ENCODE measurements at regions not wholly inside any gene's neighbourhood (a gene's known extent, or its start where the extent isn't known, plus 50 kb on each side); places are given as distances from the start of the nearest gene placed in this dataset.

- no peak for DNase-seq
These were observed 828.3 kb upstream of the MIR17HG start for GRCh38 chr13:90519157-90519556.

- DNase-seq, result no peak
These were observed 820.8 kb upstream of the MIR17HG start for GRCh38 chr13:90526711-90527110.

- DNase-seq, result no peak
These were observed 815.7 kb upstream of the MIR17HG start for GRCh38 chr13:90531744-90532143.

- no peak for DNase-seq
These were observed 814.5 kb upstream of the MIR17HG start for GRCh38 chr13:90532861-90533492.

DNA sequence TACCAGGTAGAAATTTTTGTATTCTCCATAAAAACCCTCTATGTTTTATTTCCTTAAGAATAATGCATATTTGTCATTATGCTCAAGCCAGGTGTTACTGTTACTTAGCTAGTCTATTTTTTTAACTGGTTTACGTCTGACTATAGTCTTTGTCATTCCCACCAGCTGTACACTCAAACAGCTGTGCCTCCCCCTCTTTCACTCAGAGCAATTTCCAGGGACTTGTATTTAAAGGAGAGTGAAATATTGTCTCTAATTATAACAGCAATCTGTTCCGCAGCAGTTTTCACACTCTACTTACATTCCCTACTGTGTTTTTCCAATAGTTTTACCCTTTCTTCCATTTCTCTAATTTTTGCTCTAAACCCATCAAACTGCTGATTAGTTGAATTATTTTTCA lies 813.6 kb upstream of the MIR17HG start:
- no peak for DNase-seq

DNA sequence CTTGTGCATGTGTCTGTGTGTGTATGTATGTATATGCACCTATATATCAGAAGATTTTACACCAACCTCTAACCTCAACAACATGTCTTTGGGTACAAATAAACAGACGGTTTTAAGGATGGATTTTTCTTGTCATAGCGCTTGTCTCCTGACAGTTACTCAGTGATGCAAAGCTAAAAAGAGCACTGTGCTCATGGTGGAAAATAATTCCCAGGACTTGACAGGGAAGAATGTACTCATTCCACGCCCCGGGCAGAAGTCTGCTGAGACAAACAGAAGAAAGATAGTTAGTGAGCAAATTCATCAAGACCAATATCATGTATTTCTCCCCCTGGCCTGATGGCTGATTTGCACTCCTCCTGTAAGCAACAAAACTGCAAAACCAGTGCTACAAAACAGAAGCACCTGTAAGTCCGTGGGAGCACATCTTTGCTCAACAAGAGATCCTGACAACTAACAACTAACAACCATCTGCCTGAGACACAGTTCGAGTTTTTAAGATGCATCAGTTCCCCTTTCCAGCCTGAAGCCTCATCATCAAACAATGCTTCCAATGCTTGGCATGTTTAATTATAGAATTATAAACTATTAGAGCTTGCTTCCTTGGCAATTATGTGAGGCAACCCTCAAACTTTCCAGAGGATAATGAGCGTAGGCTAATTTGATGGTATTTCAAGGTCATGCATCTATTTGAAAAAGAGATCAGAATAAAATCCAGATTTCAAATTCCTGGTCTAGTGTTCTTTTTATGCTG lies 812.7 kb upstream of the MIR17HG start:
- DNase-seq, result no peak

DNA sequence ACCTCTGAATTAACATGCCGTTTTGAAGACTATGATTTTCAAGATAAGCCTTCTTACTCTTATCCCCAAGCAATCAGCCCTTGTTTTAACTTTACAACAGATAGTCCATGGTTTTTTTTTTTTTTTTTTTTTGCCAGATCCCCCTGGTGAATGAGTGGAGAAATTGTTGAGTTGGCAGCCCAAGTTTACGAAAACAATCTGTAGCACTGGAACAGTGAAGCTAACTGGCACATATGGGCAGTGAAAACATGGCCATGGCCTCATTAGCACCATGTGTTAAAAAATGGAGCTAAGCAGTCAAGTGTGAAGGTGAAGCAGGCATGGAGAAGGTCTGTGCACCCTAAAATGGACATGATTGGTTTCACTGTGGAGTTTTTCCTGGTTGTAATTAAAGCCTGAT lies 812.1 kb upstream of the MIR17HG start:
- no peak for DNase-seq

DNA sequence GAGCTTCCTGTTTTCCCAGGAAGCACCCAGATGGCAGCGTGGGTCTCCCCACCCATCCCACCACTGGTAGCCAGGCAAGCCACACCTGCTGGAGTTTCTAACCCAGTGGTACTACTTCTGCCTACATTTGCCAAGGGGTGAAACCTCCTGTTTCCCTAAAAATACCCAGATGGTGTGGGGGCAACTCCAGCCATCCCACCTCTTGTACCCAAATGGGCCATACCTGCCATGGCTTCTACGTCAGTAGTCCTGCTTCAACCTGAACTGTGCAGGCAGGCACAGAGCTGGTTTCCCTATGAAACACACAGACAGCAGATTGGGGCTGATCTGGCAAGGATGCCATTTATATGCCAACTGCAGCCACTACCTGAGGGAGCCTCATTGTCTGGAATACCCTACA lies 809.4 kb upstream of the MIR17HG start:
- DNase-seq, result no peak

- DNase-seq, result no peak
These were observed 806.1 kb upstream of the MIR17HG start for GRCh38 chr13:90541346-90541745.

GRCh38 chr13:90542959-90543505 lies 804.5 kb upstream of the MIR17HG start:
- DNase-seq, result no peak

- no peak for DNase-seq
These were observed 802.2 kb upstream of the MIR17HG start for GRCh38 chr13:90545070-90545840.

DNA sequence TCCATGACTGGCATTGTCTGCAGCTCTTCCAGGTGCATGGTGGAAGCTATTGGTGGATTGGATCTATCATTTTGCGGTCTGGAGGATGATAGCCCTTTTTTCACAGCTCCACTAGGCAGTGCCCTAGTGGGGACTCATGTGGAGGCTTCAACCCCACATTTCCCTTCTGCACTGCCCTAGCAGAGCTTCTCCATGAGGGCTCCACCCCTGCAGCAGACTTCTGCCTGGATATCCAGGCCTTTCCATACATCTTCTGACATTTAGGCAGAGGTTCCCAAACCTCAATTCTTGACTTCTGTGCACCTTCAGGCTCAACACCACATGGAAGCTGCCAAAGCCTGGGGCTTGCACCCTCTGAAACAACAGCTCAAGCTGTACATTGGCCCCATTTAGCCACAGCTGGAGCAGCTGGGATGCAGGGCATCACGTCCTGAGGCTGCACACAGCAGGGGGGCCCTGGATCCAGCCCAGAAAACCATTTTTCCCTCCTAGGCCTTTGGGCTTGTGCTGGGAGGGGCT lies 800.2 kb upstream of the MIR17HG start:
- no peak for DNase-seq

- no peak for DNase-seq
These were observed 796.2 kb upstream of the MIR17HG start for GRCh38 chr13:90551253-90551652.

DNA sequence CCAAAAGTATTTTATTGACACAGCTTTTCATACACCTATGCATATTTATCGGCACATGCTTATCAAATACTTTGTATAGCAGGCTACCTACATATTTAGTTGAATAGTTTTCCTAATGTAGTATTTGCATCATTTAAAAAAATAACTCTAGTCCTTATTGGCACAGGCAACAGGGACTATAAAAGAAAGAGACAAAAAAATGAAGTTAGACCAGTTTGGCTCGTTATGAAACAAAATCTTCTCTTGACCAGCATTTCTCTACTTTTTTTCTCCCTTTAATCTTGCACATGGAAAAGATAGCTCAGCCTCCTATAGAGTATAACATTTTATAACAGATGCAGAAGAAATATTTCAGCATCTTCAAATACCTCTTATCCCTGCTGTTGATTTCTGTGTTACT lies 794.8 kb upstream of the MIR17HG start:
- no peak for DNase-seq

DNA sequence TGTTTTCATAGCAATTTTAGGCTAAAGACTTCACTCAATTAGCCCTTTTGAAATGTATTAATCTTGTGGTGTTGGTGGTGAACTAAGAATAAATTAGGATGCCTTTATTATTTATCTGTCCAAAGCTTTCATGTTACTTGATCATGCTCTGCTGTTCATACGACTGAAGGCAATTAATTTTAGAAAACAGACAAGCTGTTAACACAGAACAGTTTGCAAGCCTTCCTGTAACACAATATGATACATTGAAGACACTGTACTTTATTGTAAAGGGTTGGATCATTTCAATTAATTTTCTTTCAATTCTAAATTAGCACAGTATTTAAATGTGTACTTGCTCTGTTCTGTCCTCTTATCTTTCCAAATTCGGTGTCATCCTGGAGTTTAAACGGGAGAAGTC lies 794.3 kb upstream of the MIR17HG start:
- no peak for DNase-seq

DNA sequence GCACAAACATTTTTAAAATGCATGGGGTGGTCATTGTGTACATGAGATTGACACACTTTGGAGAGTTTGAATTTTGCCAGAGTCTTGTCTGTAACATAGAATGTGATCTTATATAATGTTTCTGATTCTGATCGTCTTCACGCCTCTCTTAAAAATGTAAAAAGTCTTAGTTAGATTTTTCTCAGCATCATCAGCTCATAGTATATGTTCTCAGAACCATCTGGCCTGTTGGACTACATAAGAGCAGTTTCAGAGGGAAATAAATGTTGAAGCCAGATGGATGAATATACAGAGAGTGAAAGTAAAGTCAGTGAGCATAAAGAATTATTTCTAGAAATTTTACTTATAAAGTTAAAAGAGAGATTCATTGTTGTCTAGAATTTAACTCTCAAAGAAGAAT lies 789.9 kb upstream of the MIR17HG start:
- no peak for DNase-seq

GRCh38 chr13:90562443-90562842 lies 785.0 kb upstream of the MIR17HG start:
- no peak for DNase-seq

- DNase-seq, result no peak
These were observed 783.4 kb upstream of the MIR17HG start for GRCh38 chr13:90564096-90564495.

DNA sequence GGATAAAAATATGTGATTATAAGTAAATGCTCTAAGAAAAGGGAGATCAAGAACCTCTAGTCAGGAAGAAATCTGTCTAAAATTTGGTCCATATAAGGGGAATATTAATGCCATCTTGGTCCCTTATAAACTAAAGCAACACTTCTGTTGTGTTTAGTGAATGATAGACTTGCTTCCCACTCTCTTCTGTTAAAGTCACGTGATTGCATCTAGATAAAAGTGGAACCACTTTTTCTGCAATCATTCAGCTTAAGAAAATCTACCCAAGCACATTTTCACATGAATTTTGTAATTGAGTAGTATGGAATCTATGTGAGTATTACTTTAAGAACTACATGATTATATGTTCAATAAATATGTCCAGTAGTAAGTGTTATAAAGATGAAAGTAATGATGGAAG lies 782.9 kb upstream of the MIR17HG start:
- DNase-seq, result no peak

DNA sequence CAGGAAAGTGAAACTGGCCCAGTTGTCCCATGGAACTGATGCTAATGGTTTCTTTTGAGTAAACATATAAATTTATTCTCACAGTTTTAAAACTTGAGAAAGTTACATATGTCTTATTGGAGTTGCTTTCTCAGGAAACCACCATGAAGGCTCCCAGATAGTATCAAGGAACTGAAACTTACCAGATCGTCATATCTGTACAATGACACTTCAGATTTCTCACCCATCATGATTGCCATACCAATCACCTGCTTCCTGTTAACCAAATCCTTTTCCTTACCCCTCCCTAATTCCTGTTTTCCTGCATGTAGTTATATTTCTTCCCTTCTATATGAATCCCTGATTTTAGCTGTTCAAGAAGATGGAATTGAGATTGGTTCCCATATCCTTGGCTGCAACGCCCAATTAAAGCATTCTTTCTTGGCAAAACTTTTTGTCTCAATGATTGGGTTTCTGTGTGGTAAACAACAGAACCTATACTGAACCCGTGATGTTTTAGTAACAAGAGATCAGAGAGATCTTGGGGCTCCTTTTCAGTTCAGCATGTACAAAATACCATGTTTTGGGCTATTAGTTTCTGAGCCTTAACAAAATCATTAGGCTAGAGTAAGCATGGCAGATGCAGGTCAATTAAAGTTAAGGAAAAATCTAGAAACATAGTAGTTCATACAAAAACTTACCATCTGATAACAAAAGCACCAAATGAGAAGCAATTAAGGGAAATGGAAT lies 781.3 kb upstream of the MIR17HG start:
- DNase-seq, result no peak

DNA sequence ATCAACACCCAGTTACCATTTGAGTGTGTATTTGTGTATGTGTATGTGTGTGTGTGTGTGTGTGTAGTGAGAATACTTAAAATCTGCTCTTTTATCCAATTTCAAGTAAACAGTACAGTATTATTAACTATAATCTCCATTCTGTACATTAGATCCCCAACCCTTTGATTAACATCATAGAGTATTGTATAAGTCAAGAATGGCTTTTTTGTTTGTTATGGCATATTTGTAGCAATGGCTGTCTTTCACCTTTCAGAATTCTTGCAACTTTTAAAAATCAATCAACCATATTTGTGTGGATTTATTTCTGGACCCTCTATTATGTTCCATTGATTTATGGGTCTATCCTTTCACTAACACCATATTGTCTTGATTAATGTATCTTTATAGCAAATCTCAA lies 779.3 kb upstream of the MIR17HG start:
- no peak for DNase-seq

GRCh38 chr13:90576067-90576466 lies 771.4 kb upstream of the MIR17HG start:
- no peak for DNase-seq

DNA sequence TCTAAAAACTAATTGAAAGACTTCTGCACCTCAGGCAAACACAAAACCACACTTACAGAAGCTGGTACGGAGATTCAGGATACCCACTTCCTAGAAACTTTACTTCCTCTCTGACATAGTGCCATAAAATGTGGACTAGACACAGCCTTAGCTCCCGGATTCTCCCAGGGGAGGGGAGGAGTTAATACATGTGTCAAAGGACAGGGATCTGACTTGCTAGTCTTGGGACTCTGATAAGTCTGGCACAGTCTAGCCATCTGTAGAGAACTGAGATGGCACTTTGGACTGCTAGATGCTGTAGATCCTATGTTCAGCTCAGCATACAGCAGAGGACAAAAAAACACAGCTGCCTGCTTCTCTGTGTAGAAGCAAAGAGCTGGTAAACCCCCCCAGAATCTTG lies 769.8 kb upstream of the MIR17HG start:
- DNase-seq, result no peak
